Endothelial cell of umbilical vein (primary cell): ENCODE measurements at regions not wholly inside any gene's neighbourhood (a gene's known extent, or its start where the extent isn't known, plus 50 kb on each side); places are given as distances from the start of the nearest gene placed in this dataset.

Experiments
- BruUV-seq: library from RNA; stranded (reverse); fragments of 400-500 nt; replicated peaks from 2 replicates; lab custom pipeline; 2021; lab: Mats Ljungman, UMichigan
- CTCF ChIA-PET: fragments of 300-600, 350-600 bp; sonication (Branson Sonifier 250); formaldehyde crosslinking; loops from one replicate; lab custom pipeline; 2021; ENCODE audit warnings: antibody characterized with exemption, inconsistent platforms; lab: Charles Lee
- POLR2A ChIA-PET: fragments of 300-600, 350-600 bp; sonication (Branson Sonifier 250); formaldehyde crosslinking; loops from one replicate; lab custom pipeline; 2021; ENCODE audit warnings: antibody characterized with exemption, inconsistent platforms; lab: Charles Lee
- DNase-seq: peaks from one replicate; pipeline ENCODE4 v3.0.0-alpha.2; 2011; ENCODE audit warnings: low read depth, low spot score
- FAIRE-seq: peaks from 2 replicates; lab custom pipeline; 2011; peaks lifted over from hg19 to GRCh38; lab: Jason Lieb, UNC
- H2AFZ ChIP-seq: 2 replicates; pipeline ENCODE4 v1.6.0; 2012; ENCODE audit warnings: low read depth, low read length, control low read depth, inconsistent platforms
- H3K27ac ChIP-seq: 2 replicates; pipeline ENCODE4 v1.5.1; 2011; ENCODE audit warnings: low read depth, mild to moderate bottlenecking, control low read depth, low read length, moderate library complexity; ENCODE audit not compliant: insufficient read depth
- H3K27me3 ChIP-seq, 2 experiments: 2 replicates each; pipeline versions ENCODE4 v1.6.0 to v1.6.1; 2011; ENCODE audit warnings: low read length in 2 of 2, mixed read lengths in 1 of 2; ENCODE audit not compliant: control insufficient read depth in 2 of 2, insufficient read depth in 2 of 2
- H3K36me3 ChIP-seq, 2 experiments: 2 replicates in 1 of 2; 3 replicates in 1 of 2; pipeline ENCODE4 v1.5.1; 2011; ENCODE audit warnings: low read length in 2 of 2, mild to moderate bottlenecking in 1 of 2, moderate library complexity in 1 of 2; ENCODE audit not compliant: control insufficient read depth in 2 of 2, insufficient read depth in 2 of 2; ENCODE audit errors: extremely low read depth in 1 of 2
- H3K4me1 ChIP-seq: 3 replicates; pipeline ENCODE4 v1.5.1; 2011; ENCODE audit warnings: mild to moderate bottlenecking, low read length; ENCODE audit not compliant: control insufficient read depth, insufficient read depth; ENCODE audit errors: extremely low read depth
- H3K4me2 ChIP-seq: 2 replicates; pipeline ENCODE4 v1.6.1; 2011; ENCODE audit warnings: low read length, control low read depth, mixed read lengths; ENCODE audit not compliant: insufficient read depth
- H3K4me3 ChIP-seq, 3 experiments: fragments of 200-600 bp in 1 of 3; sonication (generic), shearing (Covaris generic) in 1 of 3; replicated peaks in 1 of 3; 2 replicates each; pipeline ENCODE4 v1.5.1; 2011 to 2016; ENCODE audit warnings: control low read depth in 3 of 3, low read length in 3 of 3, mild to moderate bottlenecking in 2 of 3, inconsistent platforms in 1 of 3, low read depth in 1 of 3, moderate library complexity in 1 of 3; ENCODE audit not compliant: insufficient read depth in 1 of 3
- H3K79me2 ChIP-seq: 2 replicates; pipeline ENCODE4 v1.6.0; 2012; ENCODE audit warnings: low read length, inconsistent platforms; ENCODE audit not compliant: control insufficient read depth, insufficient read depth
- H3K9ac ChIP-seq: replicated peaks from 2 replicates; pipeline ENCODE3; 2011; ENCODE audit warnings: low read length, control low read depth; ENCODE audit not compliant: insufficient read depth; ENCODE audit errors: extremely low read depth
- H3K9me1 ChIP-seq: replicated peaks from 3 replicates; pipeline ENCODE4 v1.6.0; 2011; ENCODE audit warnings: mild to moderate bottlenecking, low read length; ENCODE audit not compliant: control insufficient read depth, insufficient read depth; ENCODE audit errors: extremely low read depth
- H3K9me3 ChIP-seq: replicated peaks from 2 replicates; pipeline ENCODE4 v1.5.1; 2012; ENCODE audit warnings: low read length, inconsistent platforms; ENCODE audit not compliant: control insufficient read depth, insufficient read depth
- H4K20me1 ChIP-seq: replicated peaks from 2 replicates; pipeline ENCODE3; 2011; ENCODE audit warnings: mild to moderate bottlenecking, low read length; ENCODE audit not compliant: control insufficient read depth, insufficient read depth; ENCODE audit errors: extremely low read depth
- EZH2 ChIP-seq: IDR thresholded peaks from 2 replicates; pipeline ENCODE4 v1.6.1; 2012; ENCODE audit warnings: borderline replicate concordance, low read depth, mild to moderate bottlenecking, moderate library complexity, low read length, inconsistent platforms; ENCODE audit not compliant: severe bottlenecking
- FOS ChIP-seq: IDR thresholded peaks from 2 replicates; pipeline ENCODE4 v1.6.1; 2011; ENCODE audit warnings: mild to moderate bottlenecking, low read length, moderate library complexity, borderline replicate concordance; ENCODE audit not compliant: insufficient read depth
- GATA2 ChIP-seq: IDR thresholded peaks from 2 replicates; pipeline ENCODE4 v1.7.0; 2011; ENCODE audit warnings: low read depth, mild to moderate bottlenecking, moderate library complexity, mixed read lengths, low read length; ENCODE audit not compliant: insufficient read length, insufficient read depth
- JUN ChIP-seq: IDR thresholded peaks from 2 replicates; pipeline ENCODE4 v1.6.1; 2011; ENCODE audit warnings: borderline replicate concordance, low read depth; ENCODE audit not compliant: insufficient read length, insufficient read depth
- MAX ChIP-seq: IDR thresholded peaks from 2 replicates; pipeline ENCODE4 v1.6.1; 2011; ENCODE audit not compliant: insufficient read depth, insufficient read length
- MYC ChIP-seq: IDR thresholded peaks from one replicate; pipeline ENCODE4 v1.6.1; 2011; ENCODE audit warnings: mild to moderate bottlenecking, low read depth, low read length
- POLR2A ChIP-seq: IDR thresholded peaks from 2 replicates; pipeline ENCODE4 v1.6.1; 2012; ENCODE audit warnings: low read depth, mild to moderate bottlenecking, control low read depth, low read length
- POLR2AphosphoS5 ChIP-seq: IDR thresholded peaks from 2 replicates; pipeline ENCODE4 v1.6.1; 2012; ENCODE audit warnings: low read depth, mild to moderate bottlenecking, control low read depth, low read length, moderate library complexity; ENCODE audit not compliant: insufficient read depth
- dilution Hi-C: fragments of 300-500 bp; cut with MboI; formaldehyde crosslinking; loops from one replicate; pipeline ENCODE4 v1.15.0; 2019; ENCODE audit warnings: low sequenced_read_pairs; ENCODE audit not compliant: extremely low pct_ligation_motif_present
- intact Hi-C: fragments of 100-400 bp; cut with micrococcal nuclease; formaldehyde crosslinking; loops from one replicate; pipeline ENCODE4 v1.10.0; 2022
- TF ChIP-seq, protein P1 (sequence below), 2 donors: IDR thresholded peaks; 1 replicate in 1 of 2; 2 replicates in 1 of 2; pipeline ENCODE4 v1.5.1; 2011; ENCODE audit warnings: low read length in 2 of 2, mild to moderate bottlenecking in 2 of 2, moderate library complexity in 2 of 2, control low read depth in 1 of 2, inconsistent platforms in 1 of 2, low read depth in 1 of 2; ENCODE audit not compliant: insufficient read depth in 1 of 2; ENCODE audit errors: extremely low read depth in 1 of 2

GRCh38 chr9:38176251-38176650 is 107.2 kb upstream of the SHB start:
- ChIA-PET POLR2A (interaction anchor here (0.6 kb wide), 1 partner anchor 260 kb away, joined by 3 read pairs; no protein-coding TSS in a partner anchor), CTCF (interaction anchor here (1.0 kb wide), 1 partner anchor 17 kb away, joined by 3 read pairs; no protein-coding TSS in a partner anchor)
- intact Hi-C loops (no loop called here), dilution Hi-C loops (no loop called here)
- Histone ChIP-seq H3K4me3 (no peak overlapping the region), H3K9me3 (no peaks in the 10 kb centered on the region), H3K27ac (no peak overlapping the region), H3K79me2 (no peaks in the 10 kb centered on the region), H3K4me1 (peaks cover 4% of the 10 kb centered on the region), H4K20me1 (no peaks in the 10 kb centered on the region), H3K4me2 (no peak overlapping the region), H3K27me3 (no peaks in the 10 kb centered on the region), H3K9ac (no peak overlapping the region), H2AFZ (no peak overlapping the region), H3K9me1 (no peaks in the 10 kb centered on the region), H3K36me3 (no peaks in the 10 kb centered on the region)
- DNase-seq (peak; percentile 32), FAIRE-seq (no peak)
- BruUV-seq: no TSS peak
- TF ChIP-seq, protein P1, sequence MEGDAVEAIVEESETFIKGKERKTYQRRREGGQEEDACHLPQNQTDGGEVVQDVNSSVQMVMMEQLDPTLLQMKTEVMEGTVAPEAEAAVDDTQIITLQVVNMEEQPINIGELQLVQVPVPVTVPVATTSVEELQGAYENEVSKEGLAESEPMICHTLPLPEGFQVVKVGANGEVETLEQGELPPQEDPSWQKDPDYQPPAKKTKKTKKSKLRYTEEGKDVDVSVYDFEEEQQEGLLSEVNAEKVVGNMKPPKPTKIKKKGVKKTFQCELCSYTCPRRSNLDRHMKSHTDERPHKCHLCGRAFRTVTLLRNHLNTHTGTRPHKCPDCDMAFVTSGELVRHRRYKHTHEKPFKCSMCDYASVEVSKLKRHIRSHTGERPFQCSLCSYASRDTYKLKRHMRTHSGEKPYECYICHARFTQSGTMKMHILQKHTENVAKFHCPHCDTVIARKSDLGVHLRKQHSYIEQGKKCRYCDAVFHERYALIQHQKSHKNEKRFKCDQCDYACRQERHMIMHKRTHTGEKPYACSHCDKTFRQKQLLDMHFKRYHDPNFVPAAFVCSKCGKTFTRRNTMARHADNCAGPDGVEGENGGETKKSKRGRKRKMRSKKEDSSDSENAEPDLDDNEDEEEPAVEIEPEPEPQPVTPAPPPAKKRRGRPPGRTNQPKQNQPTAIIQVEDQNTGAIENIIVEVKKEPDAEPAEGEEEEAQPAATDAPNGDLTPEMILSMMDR (IDR thresholded peaks at IDR 0.05; ENCODE audit: extremely low read depth in 1 of 2, insufficient read depth in 1 of 2, low read depth in 1 of 2, low read length in 2 of 2): no peak
- TF ChIP-seq JUN (peak; percentile 45), FOS (peak; percentile 77), GATA2 (peak; percentile 42)

DNA sequence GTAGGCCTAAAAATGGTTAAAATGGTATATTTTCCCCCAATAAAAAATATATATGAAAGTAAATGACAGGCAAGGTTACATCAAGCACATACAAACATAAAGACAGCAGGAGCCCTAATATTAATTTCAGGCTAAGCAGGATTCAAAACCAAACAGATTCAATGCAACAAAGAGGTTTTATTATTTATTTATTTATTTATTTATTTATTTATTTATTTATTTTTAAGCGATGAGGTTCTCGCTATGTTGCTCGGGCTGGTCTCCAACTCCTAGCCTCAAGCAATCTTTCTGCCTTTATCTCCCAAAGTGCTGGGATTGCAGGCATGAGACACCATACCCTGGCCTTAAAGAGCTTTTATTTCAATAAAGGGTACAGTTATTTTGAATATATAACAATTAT is 106.4 kb upstream of the SHB start:
- no peak overlapping the region for H3K27ac ChIP-seq
- FAIRE-seq (no peak), DNase-seq (no peak)
- no peak overlapping the region for H3K9ac ChIP-seq
- CTCF ChIA-PET: no interaction called here
- H3K36me3 ChIP-seq: no peaks in the 10 kb centered on the region
- POLR2A ChIA-PET: no interaction called here
- no peaks in the 10 kb centered on the region for H3K9me3 ChIP-seq
- H4K20me1 ChIP-seq: no peaks in the 10 kb centered on the region
- dilution Hi-C loops (no loop called here), intact Hi-C loops (no loop called here)
- H3K27me3 ChIP-seq: no peaks in the 10 kb centered on the region
- BruUV-seq: no TSS peak
- H3K79me2 ChIP-seq: no peaks in the 10 kb centered on the region
- H3K4me3 ChIP-seq: no peak overlapping the region
- peaks cover 4% of the 10 kb centered on the region for H3K4me1 ChIP-seq
- H3K4me2 ChIP-seq: no peak overlapping the region
- TF ChIP-seq POLR2AphosphoS5 (no peak), MAX (no peak), MYC (no peak), FOS (no peak), JUN (no peak), GATA2 (no peak), EZH2 (no peak), POLR2A (no peak)
- TF ChIP-seq, protein P1 (IDR thresholded peaks at IDR 0.05; ENCODE audit: extremely low read depth in 1 of 2, insufficient read depth in 1 of 2, low read depth in 1 of 2, low read length in 2 of 2): no peak
- no peak overlapping the region for H2AFZ ChIP-seq
- no peaks in the 10 kb centered on the region for H3K9me1 ChIP-seq
